ENCODE measurements at regions not wholly inside any gene's neighbourhood (a gene's known extent, or its start where the extent isn't known, plus 50 kb on each side); places are given as distances from the start of the nearest gene placed in this dataset.

GRCh38 chr9:79233542-79233941 is 338.2 kb upstream of the TLE4 start:
- H3K36me3 Mint-ChIP-seq: no peaks in the 10 kb centered on the region
- Histone ChIP-seq H4K20me1 (ENCODE audit: low read depth) (no peaks in the 10 kb centered on the region), H3K4me2 (no peak overlapping the region), H3K4me1 (peaks cover 5% of the 10 kb centered on the region), H3K9ac (no peak overlapping the region), H3K9me3 (ENCODE audit: low read depth) (no peaks in the 10 kb centered on the region), H3K4me3 (no peak overlapping the region), H3K79me2 (ENCODE audit: low read depth) (no peaks in the 10 kb centered on the region), H3F3A (ENCODE audit: low read depth) (no peaks in the 10 kb centered on the region), H2AFZ (replicated peaks) (no peak overlapping the region), H3K27ac (no peak overlapping the region), H3K36me3 (peaks cover 4% of the 10 kb centered on the region), H3K27me3 (no peaks in the 10 kb centered on the region)
- TF ChIP-seq EZH2phosphoT487 (IDR thresholded peaks at IDR 0.05) (no peak), EZH2 (IDR thresholded peaks at IDR 0.05) (no peak)
- TF ChIP-seq, protein P1, sequence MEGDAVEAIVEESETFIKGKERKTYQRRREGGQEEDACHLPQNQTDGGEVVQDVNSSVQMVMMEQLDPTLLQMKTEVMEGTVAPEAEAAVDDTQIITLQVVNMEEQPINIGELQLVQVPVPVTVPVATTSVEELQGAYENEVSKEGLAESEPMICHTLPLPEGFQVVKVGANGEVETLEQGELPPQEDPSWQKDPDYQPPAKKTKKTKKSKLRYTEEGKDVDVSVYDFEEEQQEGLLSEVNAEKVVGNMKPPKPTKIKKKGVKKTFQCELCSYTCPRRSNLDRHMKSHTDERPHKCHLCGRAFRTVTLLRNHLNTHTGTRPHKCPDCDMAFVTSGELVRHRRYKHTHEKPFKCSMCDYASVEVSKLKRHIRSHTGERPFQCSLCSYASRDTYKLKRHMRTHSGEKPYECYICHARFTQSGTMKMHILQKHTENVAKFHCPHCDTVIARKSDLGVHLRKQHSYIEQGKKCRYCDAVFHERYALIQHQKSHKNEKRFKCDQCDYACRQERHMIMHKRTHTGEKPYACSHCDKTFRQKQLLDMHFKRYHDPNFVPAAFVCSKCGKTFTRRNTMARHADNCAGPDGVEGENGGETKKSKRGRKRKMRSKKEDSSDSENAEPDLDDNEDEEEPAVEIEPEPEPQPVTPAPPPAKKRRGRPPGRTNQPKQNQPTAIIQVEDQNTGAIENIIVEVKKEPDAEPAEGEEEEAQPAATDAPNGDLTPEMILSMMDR (IDR thresholded peaks at IDR 0.05): peak; percentile 31
- no peak overlapping the region for H3K4me3 Mint-ChIP-seq
- H3K9me3 Mint-ChIP-seq: peaks cover 17% of the 10 kb centered on the region
- no peak overlapping the region for H3K27ac Mint-ChIP-seq
- DNase-seq (ENCODE audit: low spot score): peak; percentile 24
- no peaks in the 10 kb centered on the region for H3K4me1 Mint-ChIP-seq
- H3K27me3 Mint-ChIP-seq (ENCODE audit: insufficient read depth, low read depth): peaks cover 3% of the 10 kb centered on the region

- no peaks in the 10 kb centered on the region for H3F3A ChIP-seq (ENCODE audit: low read depth)
- Mint-ChIP-seq H3K36me3 (no peaks in the 10 kb centered on the region), H3K4me1 (no peaks in the 10 kb centered on the region), H3K27ac (no peak overlapping the region), H3K27me3 (ENCODE audit: insufficient read depth, low read depth) (peaks cover 6% of the 10 kb centered on the region), H3K9me3 (peaks cover 9% of the 10 kb centered on the region), H3K4me3 (no peak overlapping the region)
- no peaks in the 10 kb centered on the region for H3K9me3 ChIP-seq (ENCODE audit: low read depth)
- TF ChIP-seq EZH2 (IDR thresholded peaks at IDR 0.05) (no peak), EZH2phosphoT487 (IDR thresholded peaks at IDR 0.05) (no peak)
- TF ChIP-seq, protein P1 (IDR thresholded peaks at IDR 0.05): no peak
- no peaks in the 10 kb centered on the region for H4K20me1 ChIP-seq (ENCODE audit: low read depth)
- H3K4me3 ChIP-seq: no peak overlapping the region
- no peak overlapping the region for H3K4me2 ChIP-seq
- H3K36me3 ChIP-seq: peaks cover 4% of the 10 kb centered on the region
- no peaks in the 10 kb centered on the region for H3K27me3 ChIP-seq
- H3K9ac ChIP-seq: no peak overlapping the region
- no peaks in the 10 kb centered on the region for H3K79me2 ChIP-seq (ENCODE audit: low read depth)
- no peak overlapping the region for H3K27ac ChIP-seq
- DNase-seq (ENCODE audit: low spot score): no peak
- H3K4me1 ChIP-seq: peaks cover 18% of the 10 kb centered on the region
- H2AFZ ChIP-seq (replicated peaks): no peak overlapping the region
These were observed 335.3 kb upstream of the TLE4 start for GRCh38 chr9:79236466-79236865.

- Mint-ChIP-seq H3K4me1 (no peaks in the 10 kb centered on the region), H3K9me3 (peaks cover 9% of the 10 kb centered on the region), H3K27ac (no peak overlapping the region), H3K4me3 (no peak overlapping the region), H3K27me3 (ENCODE audit: insufficient read depth, low read depth) (peaks cover 6% of the 10 kb centered on the region), H3K36me3 (no peaks in the 10 kb centered on the region)
- Histone ChIP-seq H3K27me3 (no peaks in the 10 kb centered on the region), H3K4me1 (peaks cover 18% of the 10 kb centered on the region), H3K9me3 (ENCODE audit: low read depth) (no peaks in the 10 kb centered on the region), H3F3A (ENCODE audit: low read depth) (no peaks in the 10 kb centered on the region), H3K36me3 (peaks cover under 1% of the 10 kb centered on the region), H2AFZ (replicated peaks) (no peak overlapping the region), H3K4me2 (no peak overlapping the region), H3K27ac (no peak overlapping the region), H3K9ac (no peak overlapping the region), H4K20me1 (ENCODE audit: low read depth) (no peaks in the 10 kb centered on the region), H3K79me2 (ENCODE audit: low read depth) (no peaks in the 10 kb centered on the region), H3K4me3 (no peak overlapping the region)
- TF ChIP-seq EZH2phosphoT487 (IDR thresholded peaks at IDR 0.05): no peak
- TF ChIP-seq, protein P1 (IDR thresholded peaks at IDR 0.05): no peak
- TF ChIP-seq EZH2 (IDR thresholded peaks at IDR 0.05): no peak
- DNase-seq (ENCODE audit: low spot score): no peak
These were observed 333.9 kb upstream of the TLE4 start for GRCh38 chr9:79237861-79238260.
